HG03432 (cell line): ENCODE measurements at regions not wholly inside any gene's neighbourhood (a gene's known extent, or its start where the extent isn't known, plus 50 kb on each side); places are given as distances from the start of the nearest gene placed in this dataset.
"Not testable (repeated sequence)": the region's sequence is repeated elsewhere in the genome, so short reads cannot be mapped to it uniquely, and the experiment has no call there.

ENCODE experiments used
- ATAC-seq: cut with Tn5 transposase; IDR thresholded peaks from one replicate; pipeline ENCODE4 v1.9.1; 2021; ENCODE audit warnings: mild to moderate bottlenecking, moderate library complexity; ENCODE audit not compliant: unreplicated experiment

- no peak for ATAC-seq
Observed at GRCh38 chr18:22067682-22068081, 101.7 kb upstream of the GATA6 start.

- ATAC-seq: not testable (repeated sequence)
Observed at GRCh38 chr18:22068784-22069183, 100.6 kb upstream of the GATA6 start.

GRCh38 chr18:22069916-22070315 is 99.5 kb upstream of the GATA6 start:
- no peak for ATAC-seq

DNA sequence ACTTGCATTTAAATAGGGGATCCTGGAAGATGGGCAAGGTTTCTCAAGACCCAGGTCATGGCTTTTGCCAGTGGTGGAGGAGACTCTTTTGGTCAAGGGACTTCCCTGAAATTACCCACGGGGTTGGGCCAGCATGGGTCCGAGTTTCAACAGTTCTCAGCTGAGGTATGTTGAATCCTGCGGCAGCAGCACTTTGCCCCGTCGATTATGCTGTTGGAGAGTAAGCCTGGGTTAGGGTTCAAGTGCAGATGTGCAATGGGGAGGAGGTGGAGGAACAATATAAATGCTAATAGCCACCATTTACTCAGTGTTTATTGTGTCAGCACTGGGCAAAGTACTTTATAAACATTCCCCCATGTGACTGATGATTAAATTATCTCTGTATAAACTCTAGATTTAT is 96.0 kb upstream of the GATA6 start:
- no peak for ATAC-seq

GRCh38 chr18:22074282-22075070 is 94.9 kb upstream of the GATA6 start:
- no peak for ATAC-seq

DNA sequence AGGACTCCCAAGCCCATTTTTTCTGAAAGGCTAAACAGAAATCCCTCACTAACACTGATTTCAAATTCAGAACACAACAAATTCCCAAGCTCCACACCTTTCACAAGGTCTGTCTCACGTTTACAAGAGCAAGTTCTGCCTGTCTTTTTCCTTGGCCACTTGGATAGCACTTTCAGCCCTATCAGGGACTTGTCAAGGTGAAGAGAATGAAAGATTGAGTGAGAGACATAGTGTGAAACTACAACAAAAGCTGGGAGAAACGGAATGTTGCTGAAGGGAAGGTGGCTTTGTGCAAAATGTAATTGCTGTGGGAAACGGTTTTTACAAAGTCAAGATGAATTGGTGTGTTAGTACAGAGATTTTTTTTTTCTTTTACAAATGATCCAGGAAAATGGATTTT is 89.4 kb upstream of the GATA6 start:
- ATAC-seq: no peak

DNA sequence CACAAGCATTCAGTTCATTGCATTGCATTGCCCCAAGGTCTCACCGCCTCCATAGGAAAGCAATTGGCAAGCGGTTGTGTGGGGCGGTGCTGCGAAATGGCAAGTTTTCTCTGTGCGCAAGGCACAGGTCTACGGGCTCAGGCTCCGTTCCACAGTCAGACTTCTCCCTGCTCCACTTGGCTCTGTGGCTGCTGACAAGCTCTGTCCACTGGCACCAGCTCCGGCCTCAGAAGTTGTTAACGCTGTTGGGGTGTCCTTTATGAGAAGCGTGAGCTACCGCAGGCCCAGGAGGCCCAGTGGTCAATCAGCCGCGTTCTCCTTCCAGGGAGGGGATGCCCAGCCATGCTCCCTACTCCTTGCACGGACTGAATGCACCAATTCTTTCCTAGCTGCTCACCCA is 87.0 kb upstream of the GATA6 start:
- no peak for ATAC-seq

GRCh38 chr18:22084547-22084946 is 84.8 kb upstream of the GATA6 start:
- ATAC-seq: no peak

DNA sequence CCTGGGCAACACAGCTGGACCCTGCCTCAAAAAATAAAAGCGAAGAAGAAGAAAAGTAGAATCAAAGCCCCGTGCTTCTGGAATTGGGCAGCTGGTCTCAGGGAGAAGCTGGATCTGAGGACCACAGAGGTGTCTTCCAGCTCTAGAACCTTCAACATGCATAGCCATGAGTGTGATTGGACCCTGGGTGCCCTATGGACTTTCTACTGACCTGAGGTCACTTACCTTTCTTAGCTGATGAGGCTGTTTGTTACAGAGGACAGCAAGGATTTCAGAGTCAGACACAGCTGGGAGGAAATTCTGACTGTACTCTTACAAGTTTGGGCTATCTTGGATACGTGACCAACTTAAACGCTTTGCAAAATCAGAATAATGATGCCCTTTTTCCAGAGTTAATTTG is 82.4 kb upstream of the GATA6 start:
- no peak for ATAC-seq

GRCh38 chr18:22088029-22088428 is 81.4 kb upstream of the GATA6 start:
- no peak for ATAC-seq

- ATAC-seq: no peak
Observed at GRCh38 chr18:22088996-22089640, 80.3 kb upstream of the GATA6 start.

DNA sequence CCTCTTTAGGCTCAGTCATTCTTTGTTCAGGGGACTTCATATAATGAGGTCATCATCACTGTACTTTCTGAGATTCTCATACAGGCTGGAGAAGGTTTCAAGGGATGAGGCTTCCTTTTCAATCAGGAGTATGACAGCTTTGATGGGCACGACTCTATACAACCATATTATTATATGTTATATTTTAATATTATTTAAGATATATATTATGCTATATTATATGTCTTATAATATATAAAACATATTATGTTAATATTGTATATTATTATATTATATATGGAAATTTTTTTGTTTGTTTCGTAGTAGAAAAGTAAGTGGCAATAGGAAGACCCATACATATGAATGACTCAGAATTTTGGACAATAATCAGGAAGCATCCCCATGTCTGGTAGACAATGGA is 78.0 kb upstream of the GATA6 start:
- no peak for ATAC-seq

DNA sequence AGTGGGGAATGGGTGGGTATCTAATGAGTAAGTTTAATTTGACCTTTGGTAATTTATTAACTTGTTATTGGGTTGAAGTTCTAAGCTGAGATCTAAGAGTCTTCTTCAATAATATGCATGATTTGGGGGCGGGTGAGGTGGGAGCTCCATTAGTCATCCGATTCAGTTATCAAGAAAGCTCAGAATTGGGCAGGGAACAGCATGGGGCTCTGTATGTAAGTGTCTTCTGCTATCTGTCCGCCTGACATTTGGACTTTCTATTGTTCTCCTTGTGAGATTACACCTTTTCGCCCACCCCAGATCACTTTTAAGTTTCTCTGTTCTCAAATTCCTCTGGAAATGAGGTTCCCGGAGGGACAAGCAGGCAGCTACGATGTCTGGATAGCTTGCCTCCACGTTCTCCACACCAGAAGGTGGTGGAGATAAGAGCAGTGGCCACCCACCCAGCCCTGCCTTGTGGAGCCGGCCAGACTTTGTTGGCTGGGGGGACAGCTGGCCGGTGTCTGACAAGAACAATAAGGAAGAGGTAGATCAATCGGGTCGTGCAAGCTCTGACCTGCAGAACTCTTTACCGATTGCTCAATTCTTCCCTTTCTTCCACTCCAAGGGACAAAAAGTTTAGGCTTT is 75.5 kb upstream of the GATA6 start:
- ATAC-seq: no peak

GRCh38 chr18:22094358-22094734 is 75.0 kb upstream of the GATA6 start:
- ATAC-seq: no peak

- ATAC-seq: no peak
Observed at GRCh38 chr18:22098563-22098989, 70.8 kb upstream of the GATA6 start.

DNA sequence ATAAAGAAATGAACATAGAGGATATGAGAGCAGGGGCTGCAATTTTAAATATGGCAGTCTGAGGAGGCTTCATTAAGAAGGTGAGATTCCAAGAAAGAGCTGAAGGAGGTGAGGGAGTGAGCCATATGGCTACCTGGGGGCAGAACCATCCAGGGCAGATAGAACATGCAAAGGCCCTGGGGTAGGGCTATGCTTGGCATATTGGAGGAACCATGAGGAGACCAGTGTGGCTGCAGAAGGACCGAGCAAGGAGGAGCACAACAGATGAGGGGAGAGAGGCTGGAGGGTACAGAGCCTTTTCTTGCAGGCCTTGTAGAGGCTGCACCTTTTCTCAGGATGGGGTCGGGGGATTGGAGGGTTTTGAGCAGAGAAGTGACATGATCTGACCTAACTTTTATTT is 69.5 kb upstream of the GATA6 start:
- ATAC-seq: no peak

GRCh38 chr18:22101731-22102130 is 67.7 kb upstream of the GATA6 start:
- ATAC-seq: no peak

DNA sequence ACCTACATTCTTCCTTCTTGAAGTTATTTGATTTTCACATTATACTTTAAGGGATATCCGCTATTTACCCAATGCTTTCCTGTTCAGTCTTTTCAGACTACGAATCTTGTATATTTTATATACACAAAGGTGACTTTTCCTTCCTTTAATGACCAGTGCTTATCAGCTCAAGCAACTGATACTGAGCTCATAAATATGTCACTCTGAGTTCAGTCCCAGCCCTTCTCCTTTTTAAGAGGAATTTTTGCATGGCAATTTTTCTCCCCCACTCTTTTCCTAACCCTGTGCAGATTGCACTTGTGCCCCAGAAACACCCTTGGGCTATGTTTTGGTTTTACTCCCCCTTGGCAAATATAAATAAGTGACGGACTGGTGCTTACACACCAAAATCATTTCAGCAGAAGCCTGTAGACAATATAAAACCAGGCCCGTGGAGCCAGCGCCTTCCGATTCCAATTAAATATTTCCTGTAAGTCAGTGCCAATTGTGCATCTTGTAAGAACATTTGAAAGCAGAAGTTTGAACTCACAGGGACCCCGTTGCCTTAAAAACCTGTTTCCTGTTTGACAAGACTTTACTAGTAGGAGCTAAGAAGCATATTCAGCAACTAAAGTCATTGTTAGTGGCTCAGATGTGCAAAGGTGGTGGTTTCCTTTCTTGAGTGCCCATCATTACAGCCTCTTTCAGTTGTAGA is 66.3 kb upstream of the GATA6 start:
- ATAC-seq: no peak

DNA sequence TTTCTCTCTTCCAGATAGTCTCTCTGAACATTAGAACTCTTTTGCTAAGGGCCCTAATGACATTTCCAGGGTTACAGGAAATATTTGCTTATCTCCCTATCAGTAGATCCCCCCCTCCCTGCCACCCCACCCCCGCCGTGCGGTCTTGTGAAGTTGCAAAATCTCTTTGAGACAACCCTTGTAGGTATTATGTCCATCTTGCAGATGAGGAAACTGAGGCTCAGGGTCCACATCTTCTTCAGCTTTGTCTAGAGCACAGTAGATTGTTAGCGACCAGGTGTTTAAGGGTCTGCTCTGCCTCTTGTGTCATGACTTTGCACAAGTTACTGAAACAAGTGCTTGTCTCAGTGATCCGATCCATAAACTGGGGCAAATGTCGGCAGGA is 65.8 kb upstream of the GATA6 start:
- ATAC-seq: no peak

- ATAC-seq: no peak
Observed at GRCh38 chr18:22106536-22107292, 62.7 kb upstream of the GATA6 start.

DNA sequence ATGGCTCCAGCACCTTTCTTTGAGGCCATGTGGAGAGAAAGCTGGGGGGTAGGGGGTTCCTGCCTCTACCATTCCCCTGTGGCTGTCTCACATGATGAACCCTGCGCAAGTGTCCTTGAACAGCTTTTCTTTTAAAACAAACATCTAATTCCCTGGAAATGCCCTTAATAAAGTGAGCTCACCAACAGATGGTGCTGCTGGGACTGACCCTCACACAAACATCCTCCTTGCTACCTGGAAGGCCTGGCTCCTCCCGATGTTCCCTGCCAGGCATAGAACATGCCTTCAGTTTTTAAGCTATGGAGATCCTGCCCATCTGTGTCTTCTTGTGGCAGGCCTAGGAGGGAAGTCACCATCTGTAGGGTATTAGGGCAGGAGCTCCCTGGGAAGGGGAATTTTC is 60.7 kb upstream of the GATA6 start:
- ATAC-seq: no peak
